GM18505 (cell line): ENCODE measurements at regions not wholly inside any gene's neighbourhood (a gene's known extent, or its start where the extent isn't known, plus 50 kb on each side); places are given as distances from the start of the nearest gene placed in this dataset.

Source experiments
- ATAC-seq: cut with Tn5 transposase; IDR thresholded peaks from one replicate; pipeline ENCODE4 v1.9.1; 2021; ENCODE audit not compliant: unreplicated experiment
- POLR2A ChIP-seq: IDR thresholded peaks from 4 replicates; pipeline ENCODE4 v1.6.1; 2011; ENCODE audit warnings: borderline replicate concordance; ENCODE audit not compliant: insufficient read depth, insufficient read length; ENCODE audit errors: extremely low read depth

- no peak for ATAC-seq
- TF ChIP-seq POLR2A: no peak
Measured at GRCh38 chr5:9920697-9921096, 290.5 kb upstream of the TAS2R1 start.

- no peak for TF ChIP-seq POLR2A
- no peak for ATAC-seq
Measured at GRCh38 chr5:9919306-9920030, 289.3 kb upstream of the TAS2R1 start.

GRCh38 chr5:9905661-9906060 is 275.5 kb upstream of the TAS2R1 start:
- ATAC-seq: no peak
- TF ChIP-seq POLR2A: no peak

- ATAC-seq: no peak
- TF ChIP-seq POLR2A: no peak
Measured at GRCh38 chr5:9903801-9904200, 273.6 kb upstream of the TAS2R1 start.

- ATAC-seq: no peak
- no peak for TF ChIP-seq POLR2A
Measured at GRCh38 chr5:9898319-9898718, 268.2 kb upstream of the TAS2R1 start.

- no peak for ATAC-seq
- no peak for TF ChIP-seq POLR2A
Measured at GRCh38 chr5:9895302-9895645, 265.1 kb upstream of the TAS2R1 start.

- ATAC-seq: no peak
- no peak for TF ChIP-seq POLR2A
Measured at GRCh38 chr5:9894571-9895301, 264.6 kb upstream of the TAS2R1 start.

GRCh38 chr5:9892696-9893095 is 262.5 kb upstream of the TAS2R1 start:
- ATAC-seq: no peak
- no peak for TF ChIP-seq POLR2A

GRCh38 chr5:9889511-9889910 is 259.4 kb upstream of the TAS2R1 start:
- ATAC-seq: no peak
- no peak for TF ChIP-seq POLR2A

- TF ChIP-seq POLR2A: no peak
- no peak for ATAC-seq
Measured at GRCh38 chr5:9888501-9888901, 258.4 kb upstream of the TAS2R1 start.

- no peak for ATAC-seq
- no peak for TF ChIP-seq POLR2A
Measured at GRCh38 chr5:9885164-9885563, 255.0 kb upstream of the TAS2R1 start.

- ATAC-seq: no peak
- no peak for TF ChIP-seq POLR2A
Measured at GRCh38 chr5:9878206-9878605, 248.1 kb upstream of the TAS2R1 start.

GRCh38 chr5:9877488-9877887 is 247.3 kb upstream of the TAS2R1 start:
- no peak for ATAC-seq

GRCh38 chr5:9876451-9876850 is 246.3 kb upstream of the TAS2R1 start:
- ATAC-seq: no peak
- no peak for TF ChIP-seq POLR2A

More at GRCh38 chr5:9877488-9877887, 247.3 kb upstream of the TAS2R1 start:
- TF ChIP-seq POLR2A: no peak

- ATAC-seq: no peak
- no peak for TF ChIP-seq POLR2A
Measured at GRCh38 chr5:9869616-9870288, 239.6 kb upstream of the TAS2R1 start.

GRCh38 chr5:9865574-9865973 is 235.4 kb upstream of the TAS2R1 start:
- ATAC-seq: no peak
- no peak for TF ChIP-seq POLR2A
